ENCODE measurements at regions not wholly inside any gene's neighbourhood (a gene's known extent, or its start where the extent isn't known, plus 50 kb on each side); places are given as distances from the start of the nearest gene placed in this dataset.

DNA sequence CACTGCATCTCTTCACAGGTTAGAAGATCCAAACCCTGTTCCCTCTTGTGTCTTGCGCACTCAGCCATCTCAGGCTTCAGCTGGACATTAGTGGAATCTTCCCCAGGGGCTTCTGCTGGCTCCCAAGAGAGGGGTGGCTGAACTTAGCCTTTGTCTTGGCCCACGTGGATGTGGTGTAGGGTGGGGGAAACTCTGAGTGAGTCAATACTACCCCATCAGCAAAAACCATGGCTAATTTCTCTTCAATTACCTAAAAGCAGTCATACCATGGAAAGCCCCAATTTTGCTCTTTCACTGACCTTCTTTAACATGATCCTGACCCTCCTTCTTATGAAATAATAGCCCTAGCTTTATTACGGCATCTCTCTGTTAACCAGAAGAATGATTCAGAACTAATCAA lies 72.5 kb upstream of the RAB3GAP2 start:
- TF ChIP-seq, protein P1, sequence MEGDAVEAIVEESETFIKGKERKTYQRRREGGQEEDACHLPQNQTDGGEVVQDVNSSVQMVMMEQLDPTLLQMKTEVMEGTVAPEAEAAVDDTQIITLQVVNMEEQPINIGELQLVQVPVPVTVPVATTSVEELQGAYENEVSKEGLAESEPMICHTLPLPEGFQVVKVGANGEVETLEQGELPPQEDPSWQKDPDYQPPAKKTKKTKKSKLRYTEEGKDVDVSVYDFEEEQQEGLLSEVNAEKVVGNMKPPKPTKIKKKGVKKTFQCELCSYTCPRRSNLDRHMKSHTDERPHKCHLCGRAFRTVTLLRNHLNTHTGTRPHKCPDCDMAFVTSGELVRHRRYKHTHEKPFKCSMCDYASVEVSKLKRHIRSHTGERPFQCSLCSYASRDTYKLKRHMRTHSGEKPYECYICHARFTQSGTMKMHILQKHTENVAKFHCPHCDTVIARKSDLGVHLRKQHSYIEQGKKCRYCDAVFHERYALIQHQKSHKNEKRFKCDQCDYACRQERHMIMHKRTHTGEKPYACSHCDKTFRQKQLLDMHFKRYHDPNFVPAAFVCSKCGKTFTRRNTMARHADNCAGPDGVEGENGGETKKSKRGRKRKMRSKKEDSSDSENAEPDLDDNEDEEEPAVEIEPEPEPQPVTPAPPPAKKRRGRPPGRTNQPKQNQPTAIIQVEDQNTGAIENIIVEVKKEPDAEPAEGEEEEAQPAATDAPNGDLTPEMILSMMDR (IDR thresholded peaks at IDR 0.05): no peak
- DNase-seq (ENCODE audit: low spot score): no peak
- no peak overlapping the region for H3K27ac ChIP-seq
- no peak overlapping the region for H3K4me3 ChIP-seq

- no peak for DNase-seq (ENCODE audit: low spot score)
- H3K27ac ChIP-seq: no peak overlapping the region
- TF ChIP-seq, protein P1 (IDR thresholded peaks at IDR 0.05): no peak
These were observed 70.6 kb upstream of the RAB3GAP2 start for GRCh38 chr1:220342853-220343252.

GRCh38 chr1:220341126-220341525 lies 68.9 kb upstream of the RAB3GAP2 start:
- TF ChIP-seq, protein P1 (IDR thresholded peaks at IDR 0.05): no peak
- DNase-seq (ENCODE audit: low spot score): no peak
- Histone ChIP-seq H3K4me3 (no peak overlapping the region), H3K27ac (no peak overlapping the region)

More at GRCh38 chr1:220342853-220343252, 70.6 kb upstream of the RAB3GAP2 start:
- H3K4me3 ChIP-seq: no peak overlapping the region

DNA sequence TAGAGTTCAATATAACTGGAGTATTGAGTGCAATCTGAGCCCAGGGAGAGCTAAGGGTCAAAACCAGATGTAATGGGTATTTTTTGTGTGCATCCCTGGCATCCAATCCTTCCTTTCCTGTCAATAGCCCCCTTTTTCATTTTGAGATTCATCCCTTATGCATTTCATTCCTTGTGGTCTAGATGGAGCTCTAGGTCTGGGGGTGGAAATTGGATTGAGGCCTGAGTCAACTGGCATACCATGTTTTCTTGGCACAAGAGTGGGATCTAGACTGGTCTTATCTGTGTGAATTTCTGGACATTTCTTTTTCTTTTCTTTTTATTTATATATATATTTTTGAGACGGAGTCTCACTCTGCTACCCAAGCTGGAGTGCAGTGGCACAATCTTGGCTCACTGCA lies 67.3 kb upstream of the RAB3GAP2 start:
- no peak for DNase-seq (ENCODE audit: low spot score)
- Histone ChIP-seq H3K27ac (no peak overlapping the region), H3K4me3 (no peak overlapping the region)
- TF ChIP-seq, protein P1 (IDR thresholded peaks at IDR 0.05): no peak

GRCh38 chr1:220338759-220339158 lies 66.5 kb upstream of the RAB3GAP2 start:
- H3K4me3 ChIP-seq: no peak overlapping the region
- H3K27ac ChIP-seq: no peak overlapping the region
- TF ChIP-seq, protein P1 (IDR thresholded peaks at IDR 0.05): no peak
- DNase-seq (ENCODE audit: low spot score): no peak

- TF ChIP-seq, protein P1 (IDR thresholded peaks at IDR 0.05): no peak
- DNase-seq (ENCODE audit: low spot score): no peak
- no peak overlapping the region for H3K27ac ChIP-seq
- H3K4me3 ChIP-seq: no peak overlapping the region
These were observed 64.3 kb upstream of the RAB3GAP2 start for GRCh38 chr1:220336391-220337031.

- H3K27ac ChIP-seq: no peak overlapping the region
- no peak overlapping the region for H3K4me3 ChIP-seq
- TF ChIP-seq, protein P1 (IDR thresholded peaks at IDR 0.05): no peak
- DNase-seq (ENCODE audit: low spot score): no peak
These were observed 63.4 kb upstream of the RAB3GAP2 start for GRCh38 chr1:220335668-220336067.

Data from coronary artery (tissue), 2 donors.